ENCODE measurements at regions not wholly inside any gene's neighbourhood (a gene's known extent, or its start where the extent isn't known, plus 50 kb on each side); places are given as distances from the start of the nearest gene placed in this dataset.

- Histone ChIP-seq H3K4me1 (replicated peaks in 1 of 2; ENCODE audit: control insufficient read depth in 2 of 2, insufficient read depth in 2 of 2, low read length in 2 of 2) (peaks cover 0 to 3% of the 10 kb centered on the region in 2 experiments; a peak in 1 of 5 replicates), H3K4me2 (ENCODE audit: insufficient read depth, low read length) (no peak overlapping the region), H3K9me3 (replicated peaks; ENCODE audit: control insufficient read depth, insufficient read depth, low read depth, low read length) (no peaks in the 10 kb centered on the region), H3K4me3 (no peak overlapping the region), H3K9ac (ENCODE audit: insufficient read depth in 1 of 2, low read depth in 2 of 2, low read length in 2 of 2) (no peak overlapping the region), H2AFZ (ENCODE audit: low read depth, low read length) (no peak overlapping the region), H3K27ac (ENCODE audit: extremely low read depth, low read depth, low read length) (no peak overlapping the region), H3K27me3 (ENCODE audit: control insufficient read depth in 2 of 2, insufficient read depth in 2 of 2, low read length in 2 of 2) (no peaks in the 10 kb centered on the region), H3K9me1 (ENCODE audit: control insufficient read depth, insufficient read depth, low read length) (no peaks in the 10 kb centered on the region), H3K36me3 (ENCODE audit: control insufficient read depth, insufficient read depth, low read length) (no peaks in the 10 kb centered on the region), H3K79me2 (ENCODE audit: control insufficient read depth, insufficient read depth, low read length) (no peaks in the 10 kb centered on the region), H4K20me1 (replicated peaks; ENCODE audit: control insufficient read depth, insufficient read depth, low read length) (no peaks in the 10 kb centered on the region)
- ChIA-PET CTCF (ENCODE audit: low intra/inter-chr PET ratio) (no interaction called here), POLR2A (no interaction called here)
- intact Hi-C loops (cut with micrococcal nuclease) (no loop called here), in situ Hi-C loops (cut with MboI) (no loop called here)
- DNase-seq (ENCODE audit: extremely low read depth in 1 of 4, low spot score in 3 of 4) (no peak), ATAC-seq (no peak), FAIRE-seq (no peak)
- no TSS peak for BruUV-seq (replicated peaks)
- WGBS (ENCODE audit: insufficient coverage, low coverage, missing lambda C conversion rate): 0% methylated on average over 1 of the region's 1 CpG
- TF ChIP-seq MAFK (IDR thresholded peaks at IDR 0.05; ENCODE audit: low read length): 0 out of 2 replicates have a peak, but pooled peaks have one; percentile 13
- no peak for TF ChIP-seq SNIP1 (IDR thresholded peaks at IDR 0.05; ENCODE audit: low read depth)
- TF ChIP-seq FOXA1 (IDR thresholded peaks at IDR 0.05; ENCODE audit: borderline replicate concordance): no peak
- no peak for TF ChIP-seq THAP12 (CRISPR knock-in tag; IDR thresholded peaks at IDR 0.05)
- peak; percentile 30; the same call in 1 of the 2 replicates for TF ChIP-seq C11orf30 (IDR thresholded peaks at IDR 0.05; ENCODE audit: low read depth)
- no peak for TF ChIP-seq KAT2B (IDR thresholded peaks at IDR 0.05; ENCODE audit: low read depth, low read length)
- TF ChIP-seq CHAMP1 (IDR thresholded peaks at IDR 0.05): no peak
- no peak for TF ChIP-seq NFE2 (IDR thresholded peaks at IDR 0.05; ENCODE audit: low read depth)
- TF ChIP-seq ZNF277 (CRISPR knock-in tag; IDR thresholded peaks at IDR 0.05; ENCODE audit: borderline replicate concordance): no peak
- TF ChIP-seq MAFF (IDR thresholded peaks at IDR 0.05; ENCODE audit: low read length): peak; percentile 11; the same call in 1 of the 2 replicates
- TF ChIP-seq NEUROD1 (IDR thresholded peaks at IDR 0.05; ENCODE audit: borderline replicate concordance, low read depth, low read length, partially characterized antibody): no peak
- peak; percentile 14; the same call in 1 of the 2 replicates for TF ChIP-seq MAFG (tag; conservative IDR thresholded peaks at IDR 0.05)
- no peak for TF ChIP-seq ZNF121 (CRISPR knock-in tag; conservative IDR thresholded peaks at IDR 0.05)
- TF ChIP-seq FOSL1 (tag; conservative IDR thresholded peaks at IDR 0.05): no peak
- TF ChIP-seq ZNF316 (IDR thresholded peaks at IDR 0.05): peak; percentile 75
- TF ChIP-seq MTA3 (IDR thresholded peaks at IDR 0.05; ENCODE audit: borderline replicate concordance): no peak
- no peak for TF ChIP-seq CTCF (IDR thresholded peaks at IDR 0.05 in 2 of 3, conservative IDR thresholded peaks at IDR 0.05 in 1 of 3; ENCODE audit: insufficient read depth in 2 of 3, low read depth in 1 of 3, low read length in 3 of 3)
These were observed 195.4 kb upstream of the KCNJ16 start for GRCh38 chr17:69879576-69879975.

All from K562 (cell line).